ENCODE measurements at regions not wholly inside any gene's neighbourhood (a gene's known extent, or its start where the extent isn't known, plus 50 kb on each side); places are given as distances from the start of the nearest gene placed in this dataset.
"Not testable (repeated sequence)": the region's sequence is repeated elsewhere in the genome, so short reads cannot be mapped to it uniquely, and the experiment has no call there.

DNA sequence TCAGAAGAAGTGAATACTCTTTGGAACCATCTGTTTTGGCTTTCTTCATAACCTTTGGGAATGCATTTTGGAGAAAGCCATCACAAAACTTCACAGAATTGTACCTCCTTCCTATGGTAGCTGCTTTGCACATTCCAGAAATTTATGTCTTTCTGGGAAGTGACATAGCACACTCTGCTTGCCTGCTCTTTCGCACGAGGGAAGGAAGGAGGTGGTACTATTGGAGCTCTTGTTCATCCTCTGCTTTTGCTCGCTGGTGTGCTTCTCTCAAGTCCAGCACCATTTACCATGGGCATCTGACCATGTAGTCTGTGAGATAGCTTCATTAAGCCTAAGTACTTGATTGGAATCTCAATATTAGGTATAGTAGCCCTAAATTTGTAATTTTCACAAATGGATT lies 473.3 kb upstream of the SLC35B3 start:
- no peak for DNase-seq (ENCODE audit: low read depth)

GRCh38 chr6:8906699-8907098 lies 471.4 kb upstream of the SLC35B3 start:
- no peak for DNase-seq (ENCODE audit: low read depth)

DNA sequence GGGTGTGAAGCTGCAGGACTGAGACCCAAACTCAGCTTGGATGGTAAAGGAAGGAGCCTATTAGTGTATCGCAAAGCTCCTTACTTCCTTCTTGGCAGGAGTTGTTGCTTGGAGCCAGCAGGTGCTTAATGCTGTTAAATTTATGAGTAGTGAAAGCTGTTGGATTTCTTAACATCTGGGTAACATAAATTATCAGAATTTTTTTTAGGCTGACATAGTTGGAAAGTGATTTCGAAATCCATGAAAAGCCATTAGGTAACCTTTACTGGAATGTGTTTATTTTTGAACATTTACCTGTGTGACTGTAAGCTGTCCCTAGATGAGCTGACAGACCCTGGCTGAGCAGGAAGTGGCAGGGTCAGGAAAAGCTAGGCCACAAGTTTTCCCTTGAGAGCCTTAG lies 470.4 kb upstream of the SLC35B3 start:
- no peak for DNase-seq (ENCODE audit: low read depth)

DNA sequence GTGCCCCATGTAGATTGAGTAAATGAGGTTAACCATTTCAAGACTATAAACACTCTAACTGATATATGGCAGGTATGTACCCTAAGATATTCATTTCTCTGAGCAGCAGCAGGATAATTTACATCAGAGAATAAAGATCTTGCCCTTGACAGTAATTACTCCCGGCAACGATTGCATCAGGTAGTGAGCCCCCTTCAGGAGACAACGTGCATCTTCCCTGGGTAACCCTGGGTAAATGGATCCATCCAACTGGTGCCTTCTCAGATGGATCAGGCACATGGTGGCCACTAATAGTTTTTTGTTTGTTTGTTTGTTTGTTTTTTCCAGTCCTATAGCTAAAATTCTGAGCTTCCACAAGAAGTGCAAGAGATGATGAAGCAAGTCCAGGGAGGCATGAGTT lies 469.4 kb upstream of the SLC35B3 start:
- no peak for DNase-seq (ENCODE audit: low read depth)

DNA sequence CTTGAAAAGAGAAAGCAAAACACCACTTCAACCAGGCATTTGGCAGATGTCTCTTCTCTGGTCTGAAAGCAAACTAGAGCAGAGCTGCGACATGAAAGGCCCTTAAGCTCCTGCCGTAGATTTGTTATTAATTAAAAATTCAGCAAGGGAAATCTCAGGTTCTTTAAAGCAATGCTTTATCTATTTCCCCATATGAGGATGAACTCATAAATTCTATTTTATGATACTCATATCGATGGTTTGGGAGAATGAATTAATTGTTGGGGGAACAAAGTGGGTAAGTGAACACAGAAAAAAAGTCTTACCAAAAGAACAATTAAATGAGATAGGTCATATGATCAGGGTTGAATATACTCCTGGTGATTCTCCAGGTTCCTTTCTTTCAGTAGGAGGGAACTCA lies 464.7 kb upstream of the SLC35B3 start:
- DNase-seq (ENCODE audit: low read depth) = no peak

DNA sequence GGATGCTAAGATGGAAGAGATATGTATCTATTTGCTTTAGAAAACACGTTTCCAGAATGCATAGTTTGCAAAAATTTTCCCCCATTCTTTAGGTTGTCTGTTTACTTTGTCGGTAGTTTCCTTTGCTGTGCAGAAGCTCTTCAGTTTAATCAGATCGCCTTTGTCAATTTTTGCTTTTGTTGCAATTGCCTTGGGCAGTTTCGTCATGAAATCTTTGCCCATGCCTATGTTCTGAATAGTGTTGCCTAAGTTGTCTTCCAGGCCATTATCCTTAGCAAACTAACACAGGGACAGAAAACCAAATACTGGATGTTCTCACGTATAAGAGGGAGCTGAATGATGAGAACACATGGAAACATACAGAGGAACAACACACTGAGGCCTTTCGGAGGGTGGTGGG lies 454.2 kb upstream of the SLC35B3 start:
- no peak for DNase-seq (ENCODE audit: low read depth)

DNA sequence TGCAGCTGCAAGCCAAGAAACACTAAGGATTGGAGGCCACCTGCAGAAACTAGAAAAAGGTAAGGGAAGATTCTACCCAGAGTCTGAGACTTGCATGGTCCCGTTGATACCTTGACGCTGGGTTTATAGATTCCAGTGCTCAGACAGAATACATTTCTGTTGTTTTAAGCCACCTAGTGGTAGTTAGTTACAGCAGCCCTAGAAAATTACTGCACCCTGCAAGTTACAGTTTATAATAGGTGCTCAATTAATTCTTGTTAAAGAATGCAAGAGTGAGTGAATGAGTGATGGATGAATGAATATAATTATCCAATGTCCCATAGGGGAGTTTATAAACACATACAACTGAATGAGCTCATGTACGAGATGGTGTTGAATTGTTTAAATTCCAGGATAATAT lies 453.1 kb upstream of the SLC35B3 start:
- DNase-seq (ENCODE audit: low read depth) = no peak

- no peak for DNase-seq (ENCODE audit: low read depth)
Observed at GRCh38 chr6:8881663-8882062, 446.3 kb upstream of the SLC35B3 start.

DNA sequence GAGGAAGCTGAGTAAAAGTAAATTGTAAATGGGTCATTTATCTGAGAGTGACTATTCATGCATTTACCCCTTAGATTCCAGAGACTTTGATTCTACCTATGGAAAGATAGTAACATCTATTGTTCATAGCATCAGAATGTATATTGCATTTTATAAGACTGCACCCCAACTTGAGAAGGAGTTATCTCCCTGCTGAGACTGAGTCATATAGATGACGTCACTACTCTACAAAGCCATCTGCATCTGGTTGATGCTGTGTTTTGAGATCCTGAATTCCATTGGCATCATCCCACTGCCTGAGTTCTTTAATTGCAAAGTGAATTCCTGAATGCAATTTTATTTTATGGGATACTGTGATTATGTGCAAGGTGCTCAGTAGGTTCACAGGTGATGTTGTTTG lies 444.0 kb upstream of the SLC35B3 start:
- DNase-seq (ENCODE audit: low read depth) = no peak

DNA sequence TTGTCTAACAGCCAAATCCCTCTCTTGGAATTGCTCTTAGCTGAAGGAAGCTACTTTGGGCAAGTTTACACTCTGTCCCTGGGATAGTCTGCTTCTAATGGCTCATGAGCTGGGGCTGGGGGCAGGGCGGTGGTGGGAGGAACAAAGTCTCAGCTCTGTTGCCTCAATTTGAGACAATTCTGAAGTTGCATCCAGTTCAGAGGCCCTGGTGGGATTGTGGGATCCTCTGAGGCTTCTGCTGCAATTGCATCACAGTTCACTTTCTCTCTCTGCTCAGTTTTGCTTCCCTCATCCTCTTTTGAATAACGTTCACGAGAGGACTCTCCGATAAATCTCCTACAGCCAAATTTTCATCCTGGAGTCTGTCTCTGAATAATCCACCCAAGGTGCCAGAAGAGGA lies 440.6 kb upstream of the SLC35B3 start:
- no peak for DNase-seq (ENCODE audit: low read depth)

DNA sequence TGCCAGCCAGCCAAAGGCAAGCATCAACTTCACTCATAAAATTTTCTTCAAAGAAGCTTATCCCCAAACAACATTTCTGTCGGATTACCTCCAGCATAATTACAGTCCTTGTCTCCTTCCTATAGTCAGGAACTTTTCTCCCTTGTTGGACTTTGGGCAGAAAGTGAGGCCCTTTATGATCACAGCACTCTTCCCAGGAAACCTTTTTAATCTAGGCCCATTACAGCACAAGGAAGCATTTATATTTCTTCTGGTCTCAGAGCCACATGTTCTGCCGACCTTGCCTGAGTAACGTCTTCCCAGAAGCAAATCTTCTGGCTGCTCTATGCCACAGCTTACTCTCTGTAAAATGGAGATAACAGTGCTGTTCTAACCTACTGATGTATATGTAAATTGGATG lies 437.2 kb upstream of the SLC35B3 start:
- no peak for DNase-seq (ENCODE audit: low read depth)

DNA sequence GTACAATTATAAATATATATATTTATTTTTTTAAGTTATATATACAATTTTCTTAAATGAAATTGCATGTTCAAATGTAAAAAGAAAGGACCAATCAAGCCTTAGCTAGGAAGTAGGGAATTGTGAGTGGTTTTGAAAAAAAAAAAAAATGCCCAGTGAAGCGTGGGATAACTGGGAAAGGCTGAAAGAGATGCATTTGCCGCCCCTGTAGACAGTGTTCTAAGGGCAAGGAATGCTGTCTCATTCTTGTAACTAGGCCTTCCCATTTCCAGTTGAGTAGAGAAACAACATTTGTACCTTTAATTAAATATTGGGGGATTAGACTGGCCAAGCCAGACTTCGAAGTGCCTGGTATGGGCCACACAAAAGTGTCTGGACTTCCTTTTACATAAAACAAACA lies 430.1 kb upstream of the SLC35B3 start:
- DNase-seq (ENCODE audit: low read depth) = no peak

DNA sequence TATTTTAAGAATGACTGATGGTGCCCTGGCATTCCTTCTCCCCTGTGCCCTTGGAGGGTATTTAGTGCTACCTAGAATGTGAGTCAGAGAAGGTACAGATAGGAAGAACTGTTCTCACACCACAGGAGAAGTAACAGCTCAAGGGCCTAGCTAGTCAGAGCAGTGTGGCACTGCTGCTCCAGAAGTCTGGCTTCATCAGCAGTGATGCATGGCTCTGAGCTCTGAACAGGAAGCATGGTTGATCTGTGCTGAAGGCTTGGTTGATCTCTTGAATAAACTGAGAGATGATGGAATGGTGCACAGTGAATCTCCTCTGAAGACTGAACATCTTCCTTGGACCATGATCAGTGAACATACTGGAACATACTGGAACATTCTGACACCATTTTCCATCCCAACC lies 425.3 kb upstream of the SLC35B3 start:
- no peak for DNase-seq (ENCODE audit: low read depth)

GRCh38 chr6:8859501-8859900 lies 424.2 kb upstream of the SLC35B3 start:
- no peak for DNase-seq (ENCODE audit: low read depth)

DNA sequence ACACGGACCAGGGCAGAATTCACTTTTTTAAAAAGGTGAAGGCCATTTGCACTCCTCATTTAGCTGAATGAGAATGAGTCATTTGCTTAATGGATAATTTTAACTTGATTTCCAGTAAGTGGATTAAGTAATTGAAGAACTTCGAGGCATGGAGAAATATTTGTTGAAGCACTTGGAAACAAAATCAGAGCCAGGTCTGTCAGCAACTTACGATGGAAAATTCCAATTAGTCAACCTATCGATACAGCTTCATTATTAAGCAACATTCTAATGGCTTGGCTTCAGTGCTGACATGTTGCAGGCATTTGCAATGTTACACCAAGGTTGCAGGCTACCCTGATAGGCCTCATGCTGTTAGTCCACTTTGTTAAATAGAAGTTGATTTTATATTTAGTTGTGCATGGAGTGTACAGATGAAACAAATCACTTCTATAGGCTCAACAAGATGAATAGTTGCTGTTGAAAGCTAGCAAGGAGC lies 423.5 kb upstream of the SLC35B3 start:
- DNase-seq (ENCODE audit: low read depth) = no peak

DNA sequence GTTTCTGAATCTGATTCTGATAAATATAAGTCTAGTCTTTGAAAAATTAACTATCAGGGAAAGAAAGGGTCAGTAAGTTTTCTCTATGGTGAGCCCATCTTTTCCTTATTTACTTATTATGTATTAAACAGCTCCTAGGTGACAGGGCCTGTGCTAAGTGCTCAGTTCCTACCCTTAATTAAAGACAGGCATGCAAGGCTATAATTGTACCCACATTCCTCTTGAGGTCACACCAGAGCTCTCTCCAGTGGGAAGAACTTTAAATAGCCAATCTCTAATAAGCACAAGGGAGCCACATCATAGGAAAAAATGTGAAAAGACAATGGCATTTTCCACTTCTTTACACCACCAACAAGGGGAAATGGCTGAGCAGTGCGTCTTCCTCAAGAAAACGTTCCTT lies 421.8 kb upstream of the SLC35B3 start:
- no peak for DNase-seq (ENCODE audit: low read depth)

GRCh38 chr6:8855411-8855810 lies 420.1 kb upstream of the SLC35B3 start:
- DNase-seq (ENCODE audit: low read depth) = no peak

DNA sequence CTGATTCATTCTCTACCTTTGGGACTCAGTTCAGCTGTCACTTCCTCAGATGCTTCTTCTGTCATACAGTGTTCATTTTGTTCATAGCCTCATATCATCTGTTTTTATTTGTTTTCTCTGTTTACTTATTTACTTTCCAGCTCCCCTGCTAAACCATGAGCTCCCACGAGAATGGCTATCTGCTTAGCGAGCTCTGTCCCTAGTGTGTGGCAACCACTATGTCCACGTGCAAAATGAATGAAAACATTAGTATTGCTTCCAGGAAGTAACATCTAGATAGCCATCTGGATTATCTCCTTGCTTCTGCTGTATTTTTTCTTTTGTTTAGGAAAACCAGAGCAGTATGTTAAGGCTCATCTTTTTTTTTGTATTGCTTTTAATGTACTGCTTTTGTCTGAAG lies 417.0 kb upstream of the SLC35B3 start:
- DNase-seq (ENCODE audit: low read depth) = no peak

DNA sequence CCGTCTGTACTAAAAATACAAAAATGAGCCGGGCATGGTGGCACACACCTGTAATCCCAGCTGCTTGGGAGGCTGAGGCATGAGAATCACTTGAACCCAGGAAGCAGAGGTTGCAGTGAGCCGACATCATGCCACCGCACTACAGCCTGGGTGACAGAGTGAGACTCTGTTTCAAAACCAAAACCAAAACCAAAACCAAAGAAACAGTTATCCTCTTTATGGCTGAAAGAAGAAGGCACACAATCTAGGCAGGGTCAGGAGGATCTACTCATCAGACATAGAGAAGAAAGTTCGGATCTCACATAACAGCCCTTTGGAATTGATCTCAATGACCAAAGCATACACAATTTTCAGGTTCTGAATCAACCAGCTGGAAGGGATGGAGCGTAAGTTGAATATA lies 411.3 kb upstream of the SLC35B3 start:
- not testable (repeated sequence) for DNase-seq (ENCODE audit: low read depth)

DNA sequence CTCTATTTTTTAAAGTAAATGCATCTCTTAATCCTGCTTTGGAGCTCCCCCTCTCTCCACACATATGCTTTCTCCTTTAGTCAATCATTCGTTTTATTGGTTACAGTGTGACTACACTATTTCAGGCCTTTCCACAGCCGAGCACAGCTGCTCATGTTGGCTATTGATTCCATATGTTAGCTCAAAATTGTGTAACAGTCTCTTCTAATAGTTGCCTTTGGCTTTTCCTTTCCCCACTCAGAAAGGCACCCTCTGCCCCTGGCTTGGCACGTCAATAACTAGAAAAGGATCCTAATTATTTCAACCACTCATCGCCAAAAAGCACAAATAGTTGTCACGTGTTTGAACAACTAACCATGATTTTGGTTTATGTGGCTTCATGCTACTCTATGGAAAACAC lies 410.3 kb upstream of the SLC35B3 start:
- no peak for DNase-seq (ENCODE audit: low read depth)

GRCh38 chr6:8844968-8845367 lies 409.6 kb upstream of the SLC35B3 start:
- no peak for DNase-seq (ENCODE audit: low read depth)

GRCh38 chr6:8839626-8840025 lies 404.3 kb upstream of the SLC35B3 start:
- DNase-seq (ENCODE audit: low read depth) = no peak

GRCh38 chr6:8837343-8837742 lies 402.0 kb upstream of the SLC35B3 start:
- no peak for DNase-seq (ENCODE audit: low read depth)

GRCh38 chr6:8832695-8833094 lies 397.4 kb upstream of the SLC35B3 start:
- DNase-seq (ENCODE audit: low read depth) = not testable (repeated sequence)

Measured in stimulated activated CD8-positive, alpha-beta memory T cell treated with anti-CD3 and anti-CD28 coated beads, Interleukin-12 subunit alpha, Interleukin-12 subunit beta, amount 100 ng/mL, for 4 hours (primary cell).